IPS DF 6.9 (cell line): ENCODE measurements at regions not wholly inside any gene's neighbourhood (a gene's known extent, or its start where the extent isn't known, plus 50 kb on each side); places are given as distances from the start of the nearest gene placed in this dataset.

ENCODE experiments used
- DNase-seq: peaks from one replicate; pipeline ENCODE4 v3.0.0-alpha.2; 2013; ENCODE audit warnings: low read depth, low spot score
- H3K27ac ChIP-seq: one replicate; pipeline ENCODE4 v1.5.1; 2013; ENCODE audit warnings: low read length, control low read depth
- H3K27me3 ChIP-seq: 2 replicates; pipeline ENCODE4 v1.6.1; 2013; ENCODE audit warnings: mild to moderate bottlenecking, low read length; ENCODE audit not compliant: control insufficient read depth, insufficient read depth
- H3K36me3 ChIP-seq: 2 replicates; pipeline ENCODE4 v1.6.1; 2013; ENCODE audit warnings: low read length; ENCODE audit not compliant: control insufficient read depth, insufficient read depth
- H3K4me1 ChIP-seq: 2 replicates; pipeline ENCODE4 v1.6.1; 2013; ENCODE audit warnings: low read length; ENCODE audit not compliant: control insufficient read depth, insufficient read depth
- H3K4me3 ChIP-seq: 2 replicates; pipeline ENCODE4 v1.5.1; 2013; ENCODE audit warnings: mild to moderate bottlenecking, low read length
- H3K9me3 ChIP-seq: 2 replicates; pipeline ENCODE4 v1.6.1; 2013; ENCODE audit warnings: low read length, inconsistent platforms; ENCODE audit not compliant: control insufficient read depth, insufficient read depth
- WGBS: extraction: QIAGEN DNeasy Blood & Tissue Kit; methylation state at CpG from one replicate; pipeline ENCODE4 v1.1.7; 2013; ENCODE audit warnings: mixed read lengths, missing lambda C conversion rate; ENCODE audit not compliant: insufficient read length, insufficient coverage; 5-methylcytosine and 5-hydroxymethylcytosine counted together

DNA sequence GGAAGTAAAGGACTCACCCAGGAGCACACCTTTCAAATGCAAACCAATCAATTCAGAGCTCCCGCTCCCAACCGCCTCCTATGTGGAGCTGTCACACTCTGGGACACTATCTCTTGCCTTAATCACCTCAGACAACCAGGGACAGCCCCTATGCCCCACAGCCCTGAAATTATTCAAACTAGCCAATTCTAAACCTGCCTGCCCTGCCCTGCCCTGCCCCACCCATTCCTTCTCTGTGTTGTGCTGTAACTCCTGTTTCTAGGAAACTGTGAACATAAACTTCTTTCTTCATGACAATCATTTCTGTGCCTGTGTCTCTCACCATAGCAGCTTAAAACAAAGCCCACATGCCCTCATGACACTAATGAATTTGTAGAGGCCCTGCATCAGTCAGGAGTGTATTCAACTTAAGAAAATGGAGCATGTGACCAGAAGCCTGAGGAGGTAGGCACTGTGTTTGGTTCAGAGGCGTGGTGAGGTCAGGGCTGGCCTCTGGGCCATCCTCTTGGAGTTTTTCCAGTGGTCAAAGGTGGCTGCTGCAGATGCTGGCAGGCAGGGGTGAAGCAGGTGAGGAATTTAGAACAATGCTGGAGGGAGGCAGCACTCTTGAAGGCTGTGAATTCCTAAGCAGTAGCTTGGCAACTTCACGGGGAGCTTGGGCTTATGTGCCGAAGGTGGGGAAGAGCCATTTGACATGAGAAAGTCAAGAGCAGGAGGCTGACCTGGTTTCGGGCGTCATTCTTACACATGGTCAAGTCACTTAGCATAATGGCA, 74.5 kb downstream of the RHOU start:
- Histone ChIP-seq H3K27me3 (no peaks in the 10 kb centered on the region), H3K36me3 (no peaks in the 10 kb centered on the region), H3K9me3 (no peaks in the 10 kb centered on the region), H3K4me3 (no peak overlapping the region), H3K27ac (no peak overlapping the region), H3K4me1 (peaks cover 9% of the 10 kb centered on the region; the same call in 1 of the 2 replicates)
- DNase-seq: no peak
- WGBS: no CpG with 5 or more reads among the region's 7 CpGs

DNA sequence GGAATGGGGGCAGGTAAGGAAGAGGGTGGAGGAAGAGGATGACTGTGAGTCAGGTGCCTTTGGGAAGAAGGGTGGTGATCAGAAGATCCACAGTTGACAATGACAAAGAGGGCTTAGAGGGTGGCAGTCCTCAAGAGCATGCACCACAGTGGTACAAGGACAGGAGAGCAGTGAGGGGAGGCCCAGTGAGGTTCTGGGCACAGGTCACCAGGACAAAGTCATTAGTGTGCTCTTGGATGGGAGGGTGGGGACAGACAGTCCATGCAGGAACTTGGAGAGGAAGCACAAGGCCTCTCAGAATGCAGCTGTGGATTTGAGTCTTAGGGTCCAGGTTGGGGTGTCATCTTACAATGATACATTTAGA, 75.1 kb downstream of the RHOU start:
- H3K27me3 ChIP-seq: no peaks in the 10 kb centered on the region
- H3K4me3 ChIP-seq: no peak overlapping the region
- H3K27ac ChIP-seq: no peak overlapping the region
- no peak for DNase-seq
- peaks cover 9% of the 10 kb centered on the region; the same call in 1 of the 2 replicates for H3K4me1 ChIP-seq
- no peaks in the 10 kb centered on the region for H3K36me3 ChIP-seq
- no peaks in the 10 kb centered on the region for H3K9me3 ChIP-seq

DNA sequence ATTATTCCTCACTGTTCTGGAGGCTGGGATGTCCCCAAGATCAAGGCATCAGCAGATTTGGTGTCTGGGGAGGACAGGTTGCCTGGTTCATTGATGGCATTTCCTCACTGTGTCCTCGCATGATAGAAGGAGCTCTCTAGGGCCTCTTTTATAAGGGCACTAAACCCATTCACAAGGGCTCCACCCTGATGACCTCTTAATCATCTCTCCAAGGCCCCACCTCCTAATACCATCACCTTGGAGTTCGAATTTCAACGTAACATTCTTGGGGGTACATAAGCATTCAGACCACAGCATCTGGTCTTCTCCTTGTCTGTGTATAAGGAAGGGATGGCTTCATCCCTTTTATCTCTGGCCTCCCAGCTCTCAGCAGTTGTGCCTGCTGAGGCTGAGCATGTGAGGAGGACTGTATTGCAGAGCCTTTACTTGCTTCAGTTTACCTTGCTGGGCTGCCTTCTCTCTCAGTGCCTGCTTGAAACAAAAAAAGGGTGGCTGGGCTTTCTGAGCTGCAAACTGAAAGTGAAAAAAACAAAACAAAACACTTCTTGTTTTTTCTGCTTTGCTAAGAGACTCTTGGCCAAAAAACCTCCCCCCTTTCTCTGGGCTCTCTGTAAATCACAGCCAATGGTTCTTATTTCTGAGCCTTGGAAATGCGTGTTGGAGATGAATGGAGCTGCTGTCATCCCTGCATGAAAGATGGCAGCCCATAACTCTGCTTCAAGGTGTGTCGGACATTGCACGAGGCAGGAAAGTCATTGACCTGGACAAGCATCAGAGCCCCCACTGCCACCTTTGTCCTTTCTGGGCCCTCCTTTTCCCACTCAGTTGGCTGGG, 75.8 kb downstream of the RHOU start:
- H3K27ac ChIP-seq: no peak overlapping the region
- no CpG with 5 or more reads among the region's 6 CpGs for WGBS

DNA sequence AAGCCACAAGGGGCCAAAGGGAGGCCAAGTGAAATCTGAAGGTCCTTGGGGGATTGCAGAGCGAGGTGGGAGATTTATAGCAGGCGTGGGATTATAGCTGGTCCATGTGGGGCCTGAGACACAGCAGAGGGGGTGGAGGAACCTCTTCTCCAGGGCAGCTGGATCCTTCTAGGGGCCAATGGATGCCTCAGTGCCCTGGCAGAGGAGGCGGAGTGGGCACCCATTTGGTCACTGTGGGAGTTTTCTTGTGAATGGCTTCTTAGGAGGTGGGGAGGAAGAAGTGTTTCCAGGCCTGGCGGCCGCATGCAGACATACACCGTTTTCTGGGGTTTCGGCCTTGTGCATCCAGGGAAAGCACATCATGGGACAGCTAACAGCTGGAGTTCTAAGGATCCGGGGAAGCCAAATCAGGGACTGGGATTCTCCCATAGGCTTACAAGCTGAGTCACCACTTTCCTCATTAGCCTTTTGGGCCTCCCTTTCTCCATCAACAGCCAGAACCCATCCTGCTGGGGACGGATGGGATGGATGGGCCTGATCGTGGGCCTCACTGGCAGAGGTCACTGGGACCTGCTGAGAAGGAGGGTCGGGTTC, 76.5 kb downstream of the RHOU start:
- no peaks in the 10 kb centered on the region for H3K9me3 ChIP-seq
- no peaks in the 10 kb centered on the region for H3K36me3 ChIP-seq
- WGBS: no CpG with 5 or more reads among the region's 11 CpGs
- no peaks in the 10 kb centered on the region for H3K27me3 ChIP-seq
- no peak overlapping the region for H3K4me3 ChIP-seq
- no peak overlapping the region for H3K27ac ChIP-seq
- peaks cover 9% of the 10 kb centered on the region; the same call in 1 of the 2 replicates for H3K4me1 ChIP-seq
- no peak for DNase-seq

More for the DNA sequence above, 75.8 kb downstream of the RHOU start:
- H3K27me3 ChIP-seq: no peaks in the 10 kb centered on the region
- H3K36me3 ChIP-seq: no peaks in the 10 kb centered on the region
- peaks cover 9% of the 10 kb centered on the region; the same call in 1 of the 2 replicates for H3K4me1 ChIP-seq
- no peak for DNase-seq
- no peak overlapping the region for H3K4me3 ChIP-seq
- H3K9me3 ChIP-seq: no peaks in the 10 kb centered on the region

DNA sequence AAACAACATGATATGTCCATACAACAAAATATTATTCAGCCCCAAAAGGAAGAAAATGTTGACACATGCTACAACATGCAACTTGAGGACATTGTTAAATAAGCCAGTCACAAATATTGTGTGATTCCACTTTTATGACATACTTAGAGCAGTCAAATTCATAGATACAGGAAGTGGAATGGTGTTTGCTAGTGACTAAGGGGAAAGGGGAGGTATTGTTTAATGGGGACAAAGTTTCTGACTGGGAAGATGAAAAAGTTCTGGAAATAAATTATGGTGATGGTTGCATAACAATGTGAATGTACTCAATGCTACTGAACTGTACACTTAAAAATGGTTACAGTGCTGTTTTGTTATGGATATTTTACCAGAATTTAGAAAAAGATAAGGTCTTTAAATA, 77.7 kb downstream of the RHOU start:
- H3K9me3 ChIP-seq: no peaks in the 10 kb centered on the region
- H3K27ac ChIP-seq: no peak overlapping the region
- DNase-seq: no peak
- H3K36me3 ChIP-seq: no peaks in the 10 kb centered on the region
- H3K4me3 ChIP-seq: no peak overlapping the region
- peaks cover 9% of the 10 kb centered on the region; the same call in 1 of the 2 replicates for H3K4me1 ChIP-seq
- H3K27me3 ChIP-seq: no peaks in the 10 kb centered on the region

DNA sequence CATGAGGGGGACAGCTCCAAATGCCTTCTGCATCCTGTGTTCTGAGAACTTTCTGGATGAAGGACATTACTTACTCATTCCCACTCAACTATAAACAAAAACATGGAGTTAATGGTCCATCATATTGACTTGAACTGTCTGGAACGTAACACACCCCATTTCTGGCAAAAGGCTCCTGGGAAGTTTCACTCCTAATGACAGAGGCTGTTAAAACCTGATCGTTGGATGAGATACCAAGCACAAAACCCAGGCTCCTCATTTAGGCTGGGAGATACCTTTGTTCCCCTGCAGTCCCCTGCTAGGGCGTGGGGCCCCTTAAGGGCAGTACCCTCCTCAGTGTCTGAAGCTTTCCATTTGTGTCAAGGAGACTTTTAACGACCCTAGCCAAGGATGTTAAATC, 78.9 kb downstream of the RHOU start:
- Histone ChIP-seq H3K36me3 (no peaks in the 10 kb centered on the region), H3K27ac (no peak overlapping the region), H3K9me3 (no peaks in the 10 kb centered on the region), H3K27me3 (no peaks in the 10 kb centered on the region), H3K4me3 (no peak overlapping the region), H3K4me1 (peaks cover 9% of the 10 kb centered on the region; the same call in 1 of the 2 replicates)
- no peak for DNase-seq
- no CpG with 5 or more reads among the region's 4 CpGs for WGBS

DNA sequence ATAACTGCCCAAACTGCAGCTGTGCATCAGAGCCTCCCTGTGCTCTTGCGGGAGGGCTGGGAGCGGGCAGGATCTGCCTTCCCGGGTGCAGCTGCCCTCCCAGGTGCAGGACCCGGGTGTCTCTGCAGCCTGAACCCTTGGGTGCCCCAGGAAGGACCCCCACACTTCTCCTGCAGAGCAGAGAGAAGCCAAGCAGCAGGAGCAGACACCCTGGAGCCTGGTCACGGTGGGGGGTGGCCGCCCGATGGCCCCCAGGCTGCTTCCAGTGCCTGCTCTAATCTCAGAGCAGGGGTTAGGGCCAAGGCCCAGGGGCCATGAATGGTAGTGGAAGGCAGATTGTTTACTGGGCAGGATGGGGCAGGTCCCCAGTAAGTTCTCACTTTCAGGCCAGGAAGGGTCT, 83.0 kb downstream of the RHOU start:
- no CpG with 5 or more reads among the region's 7 CpGs for WGBS
- H3K36me3 ChIP-seq: no peaks in the 10 kb centered on the region
- no peaks in the 10 kb centered on the region for H3K27me3 ChIP-seq
- no peak for DNase-seq
- H3K9me3 ChIP-seq: no peaks in the 10 kb centered on the region
- H3K4me3 ChIP-seq: no peak overlapping the region
- no peak overlapping the region for H3K27ac ChIP-seq
- no peaks in the 10 kb centered on the region for H3K4me1 ChIP-seq

DNA sequence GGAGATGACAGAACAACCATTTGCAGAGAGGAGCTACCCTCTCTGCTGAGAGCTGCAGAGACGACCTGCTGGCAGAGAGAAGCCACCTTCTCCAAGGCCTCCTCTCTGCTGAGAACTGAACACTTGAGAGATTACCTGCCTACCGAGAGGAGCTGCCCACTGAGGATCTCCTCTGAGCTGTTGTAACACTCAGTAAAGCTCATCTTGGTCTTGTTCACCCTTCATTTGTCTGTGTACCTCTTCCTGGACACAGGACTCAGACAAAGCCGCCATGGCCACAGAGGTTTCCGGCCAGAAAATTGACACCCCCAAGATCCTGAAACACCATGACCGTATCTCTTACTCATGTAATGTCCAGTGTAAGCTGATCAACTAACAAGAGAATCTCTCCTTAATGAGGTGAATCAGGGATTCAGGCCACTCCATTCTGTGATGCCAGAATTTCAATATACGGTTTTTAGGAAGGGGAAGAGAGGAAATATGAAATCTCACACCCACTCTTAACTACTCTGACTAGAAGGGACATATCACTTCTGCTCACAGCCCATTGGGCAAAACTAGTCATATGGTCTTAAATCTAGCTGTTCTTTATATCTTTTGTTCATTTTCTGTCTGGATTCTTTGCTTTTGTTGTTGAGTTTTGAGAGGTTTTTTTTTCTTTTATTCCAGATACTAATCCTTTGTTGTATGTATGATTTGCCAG, 83.8 kb downstream of the RHOU start:
- Histone ChIP-seq H3K36me3 (no peaks in the 10 kb centered on the region), H3K27ac (no peak overlapping the region), H3K9me3 (no peaks in the 10 kb centered on the region), H3K4me1 (no peaks in the 10 kb centered on the region), H3K27me3 (no peaks in the 10 kb centered on the region), H3K4me3 (no peak overlapping the region)
- WGBS: no CpG with 5 or more reads among the region's 6 CpGs
- DNase-seq: no peak

DNA sequence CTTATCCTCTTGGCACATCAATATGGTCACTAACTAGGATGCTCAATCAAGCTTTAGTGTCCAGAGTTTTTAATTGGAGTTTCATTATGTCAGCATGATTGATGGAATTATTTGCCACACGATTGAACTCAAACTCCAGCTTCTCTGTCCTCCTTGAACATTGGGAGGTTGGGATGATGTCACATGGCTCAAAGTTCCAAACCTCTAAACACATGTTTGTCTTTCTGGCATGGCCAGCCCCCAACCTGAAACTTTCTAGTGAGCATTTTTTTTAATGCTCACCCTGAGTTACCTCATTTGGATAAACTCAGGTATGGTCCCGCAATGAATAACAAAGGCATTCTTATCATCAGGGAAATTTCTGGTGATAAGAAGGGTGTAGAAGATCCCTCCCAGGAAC, 86.0 kb downstream of the RHOU start:
- Histone ChIP-seq H3K4me1 (no peaks in the 10 kb centered on the region), H3K4me3 (no peak overlapping the region), H3K36me3 (no peaks in the 10 kb centered on the region), H3K27me3 (no peaks in the 10 kb centered on the region), H3K27ac (no peak overlapping the region), H3K9me3 (no peaks in the 10 kb centered on the region)
- DNase-seq: no peak
- no CpG with 5 or more reads among the region's 2 CpGs for WGBS

DNA sequence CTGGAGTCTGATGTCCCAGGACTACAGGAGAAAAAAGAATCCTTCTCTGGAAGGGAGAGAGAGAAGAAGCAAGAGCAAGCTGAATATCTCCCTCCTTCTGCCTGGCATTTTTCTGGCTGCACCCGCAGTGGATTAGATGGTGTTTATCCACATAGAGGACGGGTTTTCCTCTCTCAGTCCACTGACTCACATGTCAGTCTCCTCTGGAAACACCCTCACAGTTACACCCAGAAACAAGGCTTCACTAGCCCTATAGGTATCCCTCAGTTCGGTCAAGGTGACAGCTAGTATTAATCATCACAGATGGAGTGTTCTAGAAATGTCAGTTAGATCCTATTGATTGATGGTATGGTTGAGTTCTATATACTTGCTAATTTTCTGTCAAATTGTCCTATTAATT, 87.9 kb downstream of the RHOU start:
- Histone ChIP-seq H3K9me3 (no peaks in the 10 kb centered on the region), H3K27me3 (no peaks in the 10 kb centered on the region), H3K27ac (no peak overlapping the region), H3K4me3 (no peak overlapping the region), H3K36me3 (no peaks in the 10 kb centered on the region), H3K4me1 (no peaks in the 10 kb centered on the region)
- no peak for DNase-seq
- no CpG with 5 or more reads among the region's 3 CpGs for WGBS
